ENCODE measurements at regions not wholly inside any gene's neighbourhood (a gene's known extent, or its start where the extent isn't known, plus 50 kb on each side); places are given as distances from the start of the nearest gene placed in this dataset.

DNA sequence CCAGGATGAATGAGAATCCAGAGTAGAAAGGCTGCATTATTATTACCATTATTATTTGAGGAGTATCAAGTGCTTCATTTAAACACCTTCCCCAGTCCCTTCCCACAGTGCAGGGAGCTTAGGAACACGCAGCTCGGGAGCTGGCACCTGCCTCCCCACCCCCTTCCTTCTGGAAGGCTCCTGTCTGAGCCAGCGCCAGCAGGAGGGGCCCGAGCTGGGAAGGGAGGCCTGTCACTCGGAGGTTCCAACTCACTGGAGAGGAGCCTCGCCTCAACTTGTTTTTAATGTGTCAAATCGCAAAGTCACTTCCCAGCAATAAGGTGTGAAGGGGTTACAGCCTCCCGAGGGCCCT lies 156.4 kb upstream of the IRX4 start:
- no peak for TF ChIP-seq EZH2phosphoT487 (IDR thresholded peaks at IDR 0.05; ENCODE audit: borderline replicate concordance)
- TF ChIP-seq, protein P1, sequence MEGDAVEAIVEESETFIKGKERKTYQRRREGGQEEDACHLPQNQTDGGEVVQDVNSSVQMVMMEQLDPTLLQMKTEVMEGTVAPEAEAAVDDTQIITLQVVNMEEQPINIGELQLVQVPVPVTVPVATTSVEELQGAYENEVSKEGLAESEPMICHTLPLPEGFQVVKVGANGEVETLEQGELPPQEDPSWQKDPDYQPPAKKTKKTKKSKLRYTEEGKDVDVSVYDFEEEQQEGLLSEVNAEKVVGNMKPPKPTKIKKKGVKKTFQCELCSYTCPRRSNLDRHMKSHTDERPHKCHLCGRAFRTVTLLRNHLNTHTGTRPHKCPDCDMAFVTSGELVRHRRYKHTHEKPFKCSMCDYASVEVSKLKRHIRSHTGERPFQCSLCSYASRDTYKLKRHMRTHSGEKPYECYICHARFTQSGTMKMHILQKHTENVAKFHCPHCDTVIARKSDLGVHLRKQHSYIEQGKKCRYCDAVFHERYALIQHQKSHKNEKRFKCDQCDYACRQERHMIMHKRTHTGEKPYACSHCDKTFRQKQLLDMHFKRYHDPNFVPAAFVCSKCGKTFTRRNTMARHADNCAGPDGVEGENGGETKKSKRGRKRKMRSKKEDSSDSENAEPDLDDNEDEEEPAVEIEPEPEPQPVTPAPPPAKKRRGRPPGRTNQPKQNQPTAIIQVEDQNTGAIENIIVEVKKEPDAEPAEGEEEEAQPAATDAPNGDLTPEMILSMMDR (conservative IDR thresholded peaks at IDR 0.05; ENCODE audit: low read length) = no peak

Data from Loucy (cell line).